ENCODE measurements at regions not wholly inside any gene's neighbourhood (a gene's known extent, or its start where the extent isn't known, plus 50 kb on each side); places are given as distances from the start of the nearest gene placed in this dataset.

- no peaks in the 10 kb centered on the region for H4K20me1 ChIP-seq (ENCODE audit: insufficient read depth)
- no peaks in the 10 kb centered on the region for H3K4me1 ChIP-seq (replicated peaks; ENCODE audit: insufficient read depth)
- no peak overlapping the region for H3K4me2 ChIP-seq
- intact Hi-C loops (cut with micrococcal nuclease; ENCODE audit: unreplicated experiment): no loop called here
- CTCF ChIA-PET: no interaction called here
- H3K27me3 ChIP-seq (ENCODE audit: insufficient read depth, low read depth): no peaks in the 10 kb centered on the region; the same call in 1 of the 2 replicates
- H3K4me3 ChIP-seq: no peak overlapping the region
- no peaks in the 10 kb centered on the region for H3K9me3 ChIP-seq (ENCODE audit: insufficient read depth, low read depth)
- no peaks in the 10 kb centered on the region for H3K79me2 ChIP-seq (ENCODE audit: low read depth)
- TF ChIP-seq EZH2 (IDR thresholded peaks at IDR 0.05; ENCODE audit: low read depth) (no peak), CTCF (conservative IDR thresholded peaks at IDR 0.05) (no peak)
- H3F3A ChIP-seq (ENCODE audit: insufficient read depth, low read depth): no peaks in the 10 kb centered on the region
- no peak overlapping the region for H3K27ac ChIP-seq
- no peaks in the 10 kb centered on the region for H3K36me3 ChIP-seq (ENCODE audit: low read depth)
- BruUV-seq (replicated peaks): no TSS peak
- DNase-seq: no peak
- H2AFZ ChIP-seq: no peak overlapping the region
- no peaks in the 10 kb centered on the region for H3K9me2 ChIP-seq (ENCODE audit: insufficient read depth)
- POLR2A ChIA-PET (ENCODE audit: unreplicated experiment): no interaction called here
Observed at GRCh38 chr5:156124708-156125107, 202.3 kb upstream of the SGCD start.

- TF ChIP-seq CTCF (conservative IDR thresholded peaks at IDR 0.05): no peak
- no peak for TF ChIP-seq EZH2 (IDR thresholded peaks at IDR 0.05; ENCODE audit: low read depth)
- no peak overlapping the region for H3K4me2 ChIP-seq
- no peaks in the 10 kb centered on the region; the same call in 1 of the 2 replicates for H3K27me3 ChIP-seq (ENCODE audit: insufficient read depth, low read depth)
- no peaks in the 10 kb centered on the region for H3F3A ChIP-seq (ENCODE audit: insufficient read depth, low read depth)
- H4K20me1 ChIP-seq (ENCODE audit: insufficient read depth): no peaks in the 10 kb centered on the region
- H3K9me2 ChIP-seq (ENCODE audit: insufficient read depth): no peaks in the 10 kb centered on the region
- H3K79me2 ChIP-seq (ENCODE audit: low read depth): no peaks in the 10 kb centered on the region
- H3K27ac ChIP-seq: no peak overlapping the region
- ChIA-PET CTCF (no interaction called here), POLR2A (ENCODE audit: unreplicated experiment) (no interaction called here)
- no peaks in the 10 kb centered on the region for H3K4me1 ChIP-seq (replicated peaks; ENCODE audit: insufficient read depth)
- H3K4me3 ChIP-seq: no peak overlapping the region
- no TSS peak for BruUV-seq (replicated peaks)
- no peaks in the 10 kb centered on the region for H3K9me3 ChIP-seq (ENCODE audit: insufficient read depth, low read depth)
- H3K36me3 ChIP-seq (ENCODE audit: low read depth): no peaks in the 10 kb centered on the region
- no peak for DNase-seq
- H2AFZ ChIP-seq: no peak overlapping the region
- intact Hi-C loops (cut with micrococcal nuclease; ENCODE audit: unreplicated experiment): no loop called here
Observed at GRCh38 chr5:156125118-156125517, 201.8 kb upstream of the SGCD start.

GRCh38 chr5:156126716-156127115 lies 200.2 kb upstream of the SGCD start:
- no TSS peak for BruUV-seq (replicated peaks)
- Histone ChIP-seq H3K9me2 (ENCODE audit: insufficient read depth) (no peaks in the 10 kb centered on the region), H3K36me3 (ENCODE audit: low read depth) (no peaks in the 10 kb centered on the region), H3K4me3 (no peak overlapping the region), H2AFZ (no peak overlapping the region), H3K9me3 (ENCODE audit: insufficient read depth, low read depth) (no peaks in the 10 kb centered on the region), H3K4me2 (no peak overlapping the region), H3F3A (ENCODE audit: insufficient read depth, low read depth) (no peaks in the 10 kb centered on the region), H3K27me3 (ENCODE audit: insufficient read depth, low read depth) (no peaks in the 10 kb centered on the region), H3K4me1 (replicated peaks; ENCODE audit: insufficient read depth) (no peaks in the 10 kb centered on the region), H4K20me1 (ENCODE audit: insufficient read depth) (no peaks in the 10 kb centered on the region), H3K27ac (no peak overlapping the region), H3K79me2 (ENCODE audit: low read depth) (no peaks in the 10 kb centered on the region)
- DNase-seq: no peak
- intact Hi-C loops (cut with micrococcal nuclease; ENCODE audit: unreplicated experiment): no loop called here
- no peak for TF ChIP-seq EZH2 (IDR thresholded peaks at IDR 0.05; ENCODE audit: low read depth)
- TF ChIP-seq CTCF (conservative IDR thresholded peaks at IDR 0.05): no peak
- ChIA-PET POLR2A (ENCODE audit: unreplicated experiment) (no interaction called here), CTCF (no interaction called here)

Measured in PC-9 (cell line).